A549 (cell line): ENCODE measurements at regions not wholly inside any gene's neighbourhood (a gene's known extent, or its start where the extent isn't known, plus 50 kb on each side); places are given as distances from the start of the nearest gene placed in this dataset.

ENCODE experiments used
- CTCF ChIP-seq: fragments of >200 bp; sonication (Bioruptor Twin); formaldehyde crosslinking; IDR thresholded peaks from 3 replicates; pipeline ENCODE4 v1.5.1; 2016
- KDM1A ChIP-seq: fragments of 200-600 bp; sonication (generic); IDR thresholded peaks from 2 replicates; pipeline ENCODE4 v1.6.1; 2016; ENCODE audit warnings: low read depth, mild to moderate bottlenecking
- TF ChIP-seq, protein P1 (sequence below): IDR thresholded peaks from 2 replicates; pipeline ENCODE4 v1.6.1; 2012; ENCODE audit warnings: low read depth, borderline replicate concordance

GRCh38 chr5:60147791-60148190 is 254.3 kb upstream of the PDE4D start:
- TF ChIP-seq, protein P1, sequence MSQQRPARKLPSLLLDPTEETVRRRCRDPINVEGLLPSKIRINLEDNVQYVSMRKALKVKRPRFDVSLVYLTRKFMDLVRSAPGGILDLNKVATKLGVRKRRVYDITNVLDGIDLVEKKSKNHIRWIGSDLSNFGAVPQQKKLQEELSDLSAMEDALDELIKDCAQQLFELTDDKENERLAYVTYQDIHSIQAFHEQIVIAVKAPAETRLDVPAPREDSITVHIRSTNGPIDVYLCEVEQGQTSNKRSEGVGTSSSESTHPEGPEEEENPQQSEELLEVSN: no peak
- TF ChIP-seq CTCF (no peak), KDM1A (no peak)
